GM21381 (cell line): ENCODE measurements at regions not wholly inside any gene's neighbourhood (a gene's known extent, or its start where the extent isn't known, plus 50 kb on each side); places are given as distances from the start of the nearest gene placed in this dataset.
"Not testable (repeated sequence)": the region's sequence is repeated elsewhere in the genome, so short reads cannot be mapped to it uniquely, and the experiment has no call there.

ENCODE experiments used
- ATAC-seq: cut with Tn5 transposase; IDR thresholded peaks from one replicate; pipeline ENCODE4 v1.9.1; 2021; ENCODE audit warnings: mild to moderate bottlenecking, moderate library complexity; ENCODE audit not compliant: unreplicated experiment

DNA sequence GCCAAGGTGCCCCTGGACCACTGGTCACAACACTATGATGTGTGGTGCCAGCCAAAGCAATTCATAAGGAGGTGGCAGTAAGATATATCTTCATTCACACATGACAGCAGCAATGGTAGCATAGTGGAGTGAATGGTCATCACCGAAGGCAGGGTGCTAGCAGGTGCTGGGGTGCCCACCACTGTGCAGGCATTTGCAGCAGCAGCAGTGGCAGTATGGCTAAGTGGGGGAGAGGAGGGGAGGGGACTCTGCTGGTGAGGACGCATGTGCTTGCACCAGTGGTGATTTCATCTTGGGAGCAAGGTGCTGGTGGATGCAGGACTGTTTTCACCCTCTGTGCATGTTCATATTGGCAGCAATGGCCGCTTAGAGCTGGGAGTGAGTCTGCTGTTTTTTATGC lies 419.1 kb upstream of the KLHL4 start:
- no peak for ATAC-seq

DNA sequence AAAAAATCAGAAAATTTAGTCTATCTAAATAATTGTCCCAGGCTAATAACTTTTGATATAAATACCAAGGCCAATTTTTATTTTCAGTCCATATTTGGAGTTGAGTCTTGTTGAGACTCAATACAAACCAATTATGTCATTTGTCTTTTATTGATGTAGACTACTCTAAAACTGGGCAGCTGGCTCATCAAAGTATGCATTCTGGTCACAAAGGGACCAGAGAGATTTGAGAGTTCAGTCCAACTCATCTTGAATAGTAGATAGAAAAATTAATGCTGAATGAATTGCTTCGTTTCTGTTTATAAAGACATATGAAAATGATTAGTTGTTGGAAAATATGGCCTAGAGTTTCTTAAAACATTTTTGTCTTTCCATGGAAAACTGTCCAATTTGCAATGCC lies 412.5 kb upstream of the KLHL4 start:
- no peak for ATAC-seq

DNA sequence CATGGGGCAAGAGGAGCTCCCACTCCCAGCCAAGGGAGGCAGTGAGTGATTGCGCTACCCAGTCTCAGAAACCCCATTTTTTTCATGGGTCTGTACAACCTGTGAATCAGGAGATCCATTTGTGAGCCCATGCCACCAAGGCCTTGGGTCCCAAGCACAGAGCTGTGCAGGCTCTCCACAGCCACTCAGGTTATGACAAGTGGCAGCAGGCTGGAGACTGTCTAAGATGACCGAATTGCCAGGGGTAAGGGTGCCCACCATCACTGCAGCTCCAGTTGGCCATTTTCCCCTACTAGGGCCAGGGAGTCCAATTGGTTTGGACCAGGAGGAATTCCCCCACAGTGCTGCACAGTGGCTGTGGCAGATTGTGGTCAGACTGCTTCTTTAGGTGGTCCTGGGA lies 407.5 kb upstream of the KLHL4 start:
- ATAC-seq: no peak

DNA sequence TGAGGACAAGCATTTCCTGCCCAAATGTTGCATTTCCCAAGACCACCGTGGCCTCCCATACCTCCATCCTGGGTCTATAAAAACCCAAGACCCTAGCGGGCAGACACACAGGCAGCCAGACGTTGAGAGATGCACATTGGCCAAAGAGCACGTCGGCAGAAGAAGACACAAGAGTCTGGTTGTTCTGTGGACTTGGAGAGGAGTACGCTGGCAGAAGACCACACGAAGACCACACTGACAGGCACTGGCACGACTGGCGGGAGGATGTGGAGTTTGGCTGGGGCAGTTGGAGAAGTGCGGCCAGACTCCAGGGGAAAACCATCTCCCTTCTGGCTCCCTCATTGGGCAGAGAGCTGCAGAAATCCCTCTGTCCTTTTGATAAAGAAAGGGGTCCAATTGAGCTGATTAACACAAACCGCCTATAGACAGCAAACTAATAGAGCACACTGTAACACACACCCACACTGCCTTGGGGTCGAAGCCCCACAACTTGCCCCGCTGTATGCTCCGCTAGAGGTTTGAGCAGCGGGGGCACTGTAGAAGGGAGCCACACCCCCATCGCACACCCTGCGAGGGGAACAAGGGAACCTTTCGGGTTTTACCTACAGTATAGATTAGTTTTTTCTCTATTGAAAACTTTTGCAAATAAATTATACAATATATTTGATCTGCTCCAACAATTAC lies 376.7 kb upstream of the KLHL4 start:
- ATAC-seq: no peak

DNA sequence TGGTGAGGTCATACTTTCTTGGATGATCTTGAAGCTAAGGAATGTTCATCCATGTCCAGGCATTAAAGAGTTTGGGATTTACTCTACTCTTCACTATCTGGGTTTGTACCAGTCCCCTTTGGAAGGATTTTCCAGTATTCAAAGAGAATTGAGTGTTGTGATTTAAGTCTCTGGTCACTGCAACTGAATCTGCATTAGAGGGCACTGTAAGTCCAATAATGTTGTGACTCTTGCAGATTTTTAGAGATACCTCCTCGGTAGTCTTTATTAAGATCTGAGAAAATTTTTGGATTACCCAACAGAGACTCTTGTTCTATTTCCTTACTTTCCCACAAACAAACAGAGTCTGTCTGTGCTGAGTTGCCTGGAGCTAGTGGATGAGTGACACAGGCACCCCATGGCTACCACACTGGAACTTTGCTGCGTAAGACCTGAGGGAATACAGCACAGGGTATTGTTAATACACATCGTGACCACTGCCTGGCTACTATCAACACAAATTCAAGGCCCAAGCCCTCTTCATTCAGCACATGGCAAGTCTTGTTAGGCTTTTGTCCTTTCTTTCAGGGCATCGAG lies 357.1 kb upstream of the KLHL4 start:
- ATAC-seq: no peak

DNA sequence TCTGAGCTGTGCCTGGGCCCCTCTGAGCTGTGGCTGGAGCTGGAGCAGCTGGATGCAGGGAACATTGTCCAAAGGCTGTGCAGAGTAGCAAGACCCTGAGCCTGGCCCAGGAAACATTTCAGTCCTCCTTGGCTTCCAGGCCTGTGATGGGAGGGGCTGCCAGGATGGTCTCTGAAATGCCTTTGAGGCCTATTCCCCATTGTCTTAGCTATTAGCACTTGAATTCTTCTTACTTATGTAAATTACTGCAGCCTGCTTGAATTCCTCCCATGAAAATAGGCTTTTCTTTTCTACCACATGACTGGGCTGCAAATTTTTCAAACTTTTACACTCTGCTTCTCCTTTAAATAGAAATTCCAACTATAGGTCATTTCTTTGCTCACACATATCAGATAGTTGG lies 349.8 kb upstream of the KLHL4 start:
- no peak for ATAC-seq

DNA sequence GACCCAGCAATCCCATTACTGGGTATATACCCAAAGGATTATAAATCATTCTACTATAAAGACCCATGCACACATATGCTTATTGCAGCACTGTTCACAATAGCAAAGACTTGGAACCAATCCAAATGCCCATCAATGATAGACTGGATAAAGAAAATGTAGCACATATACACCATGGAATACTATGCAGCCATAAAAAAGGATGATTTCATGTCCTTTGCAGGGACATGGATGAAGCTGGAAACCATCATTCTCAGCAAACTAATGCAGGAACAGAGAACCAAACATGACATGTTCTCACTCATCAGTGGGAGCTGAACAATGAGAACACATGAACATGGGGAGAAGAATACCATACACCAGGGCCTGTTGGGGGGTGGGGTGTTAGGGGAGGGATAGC lies 339.6 kb upstream of the KLHL4 start:
- ATAC-seq: not testable (repeated sequence)
